ENCODE measurements at regions not wholly inside any gene's neighbourhood (a gene's known extent, or its start where the extent isn't known, plus 50 kb on each side); places are given as distances from the start of the nearest gene placed in this dataset.

DNA sequence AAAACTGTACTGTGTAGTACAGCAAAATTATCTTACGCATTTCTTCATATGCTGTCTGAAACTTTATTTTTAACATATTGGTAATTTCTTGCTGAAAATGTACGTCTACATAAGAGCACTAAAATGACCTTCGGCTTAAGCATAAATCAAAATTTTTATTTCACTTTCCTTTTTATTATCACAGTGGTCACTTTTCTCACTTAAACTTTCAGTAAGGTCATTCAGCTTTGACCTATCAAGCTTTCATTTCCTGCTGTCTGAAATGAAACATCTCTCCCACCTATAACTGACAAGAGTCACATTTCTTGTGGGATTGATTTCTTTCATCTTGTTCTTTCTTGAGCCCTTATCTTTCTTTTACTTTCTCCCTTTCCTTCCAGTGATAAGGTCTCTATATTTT, 2212.7 kb upstream of the PCDH20 start:
- Histone ChIP-seq H2BK12ac (ENCODE audit: insufficient read length, low read depth, low read length) (no peak overlapping the region), H3K79me1 (ENCODE audit: insufficient read depth, low read depth, low read length, poor library complexity, severe bottlenecking) (no peaks in the 10 kb centered on the region), H3K18ac (ENCODE audit: insufficient read length, low read depth, low read length) (no peak overlapping the region), H3T11ph (ENCODE audit: low read length) (no peak overlapping the region), H3K9ac (ENCODE audit: extremely low read depth, insufficient read length, low read length) (no peak overlapping the region), H2AFZ (ENCODE audit: low read length) (no peak overlapping the region), H3K23me2 (ENCODE audit: insufficient read length, low read depth, low read length, poor library complexity, severe bottlenecking) (no peaks in the 10 kb centered on the region), H4K8ac (replicated peaks; ENCODE audit: insufficient read length, low read depth, low read length) (no peak overlapping the region), H3K4me2 (ENCODE audit: insufficient read depth, insufficient read length, low read length) (no peak overlapping the region), H2AK5ac (ENCODE audit: insufficient read length, low read length) (no peak overlapping the region), H3K23ac (ENCODE audit: insufficient read length, low read depth, low read length) (no peak overlapping the region), H4K91ac (ENCODE audit: insufficient read length, low read depth, low read length) (no peak overlapping the region), H3K79me2 (ENCODE audit: insufficient read depth, low read length) (no peaks in the 10 kb centered on the region), H2BK5ac (ENCODE audit: insufficient read length, low read length) (no peak overlapping the region), H4K5ac (ENCODE audit: insufficient read length, low read depth, low read length) (no peak overlapping the region), H3K27ac (ENCODE audit: insufficient read length, low read depth, low read length) (no peak overlapping the region), H3K27me3 (ENCODE audit: insufficient read depth, low read length) (no peaks in the 10 kb centered on the region), H2BK20ac (ENCODE audit: low read depth, low read length, poor library complexity, severe bottlenecking) (no peak overlapping the region), H3K4ac (ENCODE audit: low read depth, low read length) (no peak overlapping the region), H4K20me1 (ENCODE audit: control insufficient read depth, insufficient read depth, insufficient read length) (no peaks in the 10 kb centered on the region), H3K56ac (ENCODE audit: insufficient read length, low read depth, low read length) (no peak overlapping the region), H2BK120ac (ENCODE audit: low read depth, low read length, poor library complexity, severe bottlenecking) (no peak overlapping the region), H3K9me3 (ENCODE audit: control insufficient read depth, low read depth, low read length) (no peaks in the 10 kb centered on the region), H3K4me1 (ENCODE audit: insufficient read depth, low read length) (no peaks in the 10 kb centered on the region), H2BK15ac (ENCODE audit: low read depth, low read length) (no peak overlapping the region), H3K14ac (ENCODE audit: insufficient read depth, low read length) (no peak overlapping the region)
- no peaks in the 10 kb centered on the region for H3K36me3 Mint-ChIP-seq (ENCODE audit: insufficient read depth in 1 of 3, low read depth in 3 of 3)
- no peaks in the 10 kb centered on the region for H3K27me3 Mint-ChIP-seq (ENCODE audit: low read depth)
- no peak overlapping the region for H3K4me3 Mint-ChIP-seq
- H3K9me3 Mint-ChIP-seq: no peaks in the 10 kb centered on the region
- DNase-seq: no peak
- H3K4me1 Mint-ChIP-seq: no peaks in the 10 kb centered on the region
- TF ChIP-seq, protein P1, sequence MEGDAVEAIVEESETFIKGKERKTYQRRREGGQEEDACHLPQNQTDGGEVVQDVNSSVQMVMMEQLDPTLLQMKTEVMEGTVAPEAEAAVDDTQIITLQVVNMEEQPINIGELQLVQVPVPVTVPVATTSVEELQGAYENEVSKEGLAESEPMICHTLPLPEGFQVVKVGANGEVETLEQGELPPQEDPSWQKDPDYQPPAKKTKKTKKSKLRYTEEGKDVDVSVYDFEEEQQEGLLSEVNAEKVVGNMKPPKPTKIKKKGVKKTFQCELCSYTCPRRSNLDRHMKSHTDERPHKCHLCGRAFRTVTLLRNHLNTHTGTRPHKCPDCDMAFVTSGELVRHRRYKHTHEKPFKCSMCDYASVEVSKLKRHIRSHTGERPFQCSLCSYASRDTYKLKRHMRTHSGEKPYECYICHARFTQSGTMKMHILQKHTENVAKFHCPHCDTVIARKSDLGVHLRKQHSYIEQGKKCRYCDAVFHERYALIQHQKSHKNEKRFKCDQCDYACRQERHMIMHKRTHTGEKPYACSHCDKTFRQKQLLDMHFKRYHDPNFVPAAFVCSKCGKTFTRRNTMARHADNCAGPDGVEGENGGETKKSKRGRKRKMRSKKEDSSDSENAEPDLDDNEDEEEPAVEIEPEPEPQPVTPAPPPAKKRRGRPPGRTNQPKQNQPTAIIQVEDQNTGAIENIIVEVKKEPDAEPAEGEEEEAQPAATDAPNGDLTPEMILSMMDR (conservative IDR thresholded peaks at IDR 0.05): no peak
- no peak overlapping the region for H3K27ac Mint-ChIP-seq
- no CpG with 5 or more reads among the region's 3 CpGs for WGBS (ENCODE audit: extremely low coverage, insufficient read length, low lambda C conversion rate)
